ENCODE measurements at regions not wholly inside any gene's neighbourhood (a gene's known extent, or its start where the extent isn't known, plus 50 kb on each side); places are given as distances from the start of the nearest gene placed in this dataset.

DNA sequence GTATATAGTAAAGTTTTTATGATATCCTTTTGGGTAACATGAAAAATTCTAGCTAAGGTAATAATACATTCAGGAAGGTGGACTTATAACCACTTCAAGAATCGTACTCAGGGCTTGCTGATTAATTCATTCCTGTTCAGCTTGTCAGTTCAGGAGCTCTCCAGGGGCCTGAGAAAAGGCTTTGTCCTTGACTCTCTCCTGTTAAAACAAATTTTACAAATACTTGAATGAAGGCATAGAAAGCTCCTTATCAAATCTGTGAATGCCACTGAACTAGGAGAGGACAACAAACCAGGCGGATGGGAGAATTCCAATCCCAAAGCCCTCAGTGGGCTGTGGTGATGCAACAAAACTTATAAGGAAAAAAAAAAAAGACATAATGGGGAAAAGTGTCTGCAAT, 354.5 kb upstream of the ZMIZ1 start:
- no peaks in the 10 kb centered on the region for H3K9me3 Mint-ChIP-seq
- no peaks in the 10 kb centered on the region for H3K4me1 Mint-ChIP-seq (ENCODE audit: low read depth)
- H3K36me3 Mint-ChIP-seq (ENCODE audit: low read depth), result no peaks in the 10 kb centered on the region
- H3K4me3 Mint-ChIP-seq, result no peak overlapping the region
- peaks cover 2% of the 10 kb centered on the region for H3K27me3 Mint-ChIP-seq (ENCODE audit: low read depth)
- no peak for DNase-seq (ENCODE audit: low spot score)
- H3K27ac Mint-ChIP-seq, result no peak overlapping the region

DNA sequence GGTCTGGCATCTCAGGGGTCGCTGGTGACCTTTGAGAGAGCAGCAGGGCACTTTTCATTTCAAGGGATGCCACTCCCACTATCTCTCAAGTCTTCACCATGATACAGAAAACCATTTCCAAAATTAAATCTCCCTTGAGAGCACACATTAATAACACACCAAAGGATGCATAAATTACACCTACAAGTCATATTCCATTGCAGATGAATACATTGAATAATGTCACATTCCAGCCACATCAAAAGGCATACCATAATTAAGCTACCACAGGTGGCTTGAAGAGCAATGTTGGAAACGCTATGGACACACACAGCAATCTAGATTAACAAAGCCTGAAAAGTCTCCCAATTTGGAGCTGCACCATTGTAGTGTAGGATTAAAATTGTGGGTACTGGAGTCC, 353.3 kb upstream of the ZMIZ1 start:
- Mint-ChIP-seq H3K9me3 (no peaks in the 10 kb centered on the region), H3K36me3 (ENCODE audit: low read depth) (no peaks in the 10 kb centered on the region), H3K4me3 (no peak overlapping the region), H3K27ac (no peak overlapping the region), H3K27me3 (ENCODE audit: low read depth) (peaks cover 2% of the 10 kb centered on the region), H3K4me1 (ENCODE audit: low read depth) (no peaks in the 10 kb centered on the region)
- no peak for DNase-seq (ENCODE audit: low spot score)

DNA sequence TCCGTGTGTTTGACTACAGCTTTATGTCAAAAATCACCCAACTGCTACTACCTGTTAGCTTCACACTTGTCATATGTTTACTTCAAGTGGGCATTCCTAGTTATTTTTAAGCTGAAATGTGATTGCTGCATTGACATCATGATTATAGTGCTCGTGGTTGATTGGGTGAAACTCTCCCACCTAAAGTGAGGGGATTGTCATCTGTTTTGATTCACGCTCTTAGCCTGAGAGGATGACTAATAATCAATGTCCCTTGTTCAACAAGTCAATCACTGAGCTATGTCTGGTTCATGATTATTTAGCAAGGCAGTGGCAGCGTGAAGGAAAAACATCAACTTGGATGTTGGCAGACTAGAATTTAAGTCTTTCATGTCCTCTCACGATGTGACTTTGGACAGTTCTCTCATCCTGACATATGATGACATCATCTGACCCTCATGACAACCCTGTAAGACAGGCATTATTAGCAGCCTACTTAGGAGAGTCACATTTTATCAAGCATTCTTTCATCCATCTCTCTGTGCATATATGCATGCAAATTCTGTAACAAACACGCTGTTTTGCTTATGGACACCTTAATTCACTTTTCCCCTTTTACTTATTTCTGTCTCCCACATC, 352.6 kb upstream of the ZMIZ1 start:
- Mint-ChIP-seq H3K27ac (no peak overlapping the region), H3K36me3 (ENCODE audit: low read depth) (no peaks in the 10 kb centered on the region), H3K9me3 (no peaks in the 10 kb centered on the region), H3K27me3 (ENCODE audit: low read depth) (peaks cover 2% of the 10 kb centered on the region), H3K4me3 (no peak overlapping the region), H3K4me1 (ENCODE audit: low read depth) (no peaks in the 10 kb centered on the region)
- DNase-seq (ENCODE audit: low spot score), result no peak

DNA sequence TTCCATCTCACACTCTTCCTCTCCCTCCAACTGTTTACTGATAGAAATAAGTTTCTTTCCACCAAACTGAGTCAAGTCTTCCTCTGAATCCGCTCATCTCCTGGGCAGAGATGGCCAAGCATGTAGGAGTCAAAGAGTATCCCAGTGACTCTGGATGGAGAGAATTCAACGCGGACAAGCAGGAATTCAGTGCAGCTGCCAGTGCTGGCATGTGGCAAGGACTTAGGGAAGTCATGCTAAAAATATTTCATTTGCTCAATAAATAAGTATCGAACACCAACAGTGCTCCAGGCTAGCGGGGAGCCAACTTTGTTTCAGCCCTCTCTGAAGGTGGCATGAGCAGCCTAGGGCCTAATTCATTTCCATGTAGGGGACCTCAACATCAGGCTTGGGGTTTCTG, 351.6 kb upstream of the ZMIZ1 start:
- Mint-ChIP-seq H3K9me3 (no peaks in the 10 kb centered on the region), H3K27me3 (ENCODE audit: low read depth) (peaks cover 2% of the 10 kb centered on the region), H3K27ac (no peak overlapping the region), H3K36me3 (ENCODE audit: low read depth) (no peaks in the 10 kb centered on the region), H3K4me3 (no peak overlapping the region), H3K4me1 (ENCODE audit: low read depth) (no peaks in the 10 kb centered on the region)
- no peak for DNase-seq (ENCODE audit: low spot score)

DNA sequence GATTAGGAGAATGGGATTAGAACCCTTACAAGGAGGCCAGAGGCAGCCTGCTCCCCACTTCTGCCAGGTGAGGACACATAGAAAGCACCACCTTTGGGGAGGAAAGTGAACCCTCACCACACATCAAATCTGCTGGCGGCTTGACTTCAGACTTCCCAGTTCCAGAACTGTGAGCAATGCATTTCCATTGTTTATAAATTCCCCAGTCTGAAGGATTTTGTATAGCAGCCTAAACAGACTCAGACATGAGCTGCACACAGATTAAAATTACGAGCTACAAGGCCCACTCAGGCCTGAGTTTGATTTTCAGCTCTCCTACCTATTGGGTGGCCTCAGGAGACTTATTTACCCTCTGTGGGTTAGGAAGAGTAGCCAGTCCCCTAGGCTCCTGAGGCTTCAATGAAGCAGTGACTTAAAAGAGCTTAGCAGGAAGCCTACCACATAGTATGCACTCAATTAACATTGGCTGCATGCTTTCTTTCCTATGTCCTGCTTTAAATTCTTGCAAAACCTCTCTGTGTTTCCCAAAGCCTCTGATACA, 350.7 kb upstream of the ZMIZ1 start:
- Mint-ChIP-seq H3K27ac (no peak overlapping the region), H3K4me3 (no peak overlapping the region), H3K27me3 (ENCODE audit: low read depth) (peaks cover 2% of the 10 kb centered on the region), H3K36me3 (ENCODE audit: low read depth) (no peaks in the 10 kb centered on the region), H3K9me3 (no peaks in the 10 kb centered on the region), H3K4me1 (ENCODE audit: low read depth) (no peaks in the 10 kb centered on the region)
- DNase-seq (ENCODE audit: low spot score), result no peak

DNA sequence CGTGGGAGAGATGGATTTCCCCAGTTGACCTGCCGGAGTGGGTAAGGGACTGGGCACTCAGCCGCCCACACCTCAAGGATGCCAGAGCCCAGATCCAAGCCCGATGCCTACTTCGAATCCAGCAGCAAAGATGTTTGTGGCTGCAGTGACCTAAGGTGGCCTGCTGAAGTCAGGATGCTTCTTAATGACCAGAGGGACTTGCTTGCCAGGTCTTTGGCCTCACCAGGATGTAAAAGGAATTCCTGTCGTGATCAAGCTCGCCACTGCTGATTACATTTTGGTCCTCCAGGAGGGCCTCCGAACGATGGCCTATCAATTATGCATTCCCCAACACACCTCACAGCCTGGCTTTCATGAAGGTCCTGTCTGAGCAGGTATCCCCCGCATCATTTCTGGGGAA, 349.5 kb upstream of the ZMIZ1 start:
- Mint-ChIP-seq H3K4me3 (no peak overlapping the region), H3K36me3 (ENCODE audit: low read depth) (no peaks in the 10 kb centered on the region), H3K4me1 (ENCODE audit: low read depth) (no peaks in the 10 kb centered on the region), H3K27me3 (ENCODE audit: low read depth) (peaks cover 5% of the 10 kb centered on the region), H3K9me3 (no peaks in the 10 kb centered on the region), H3K27ac (no peak overlapping the region)
- DNase-seq (ENCODE audit: low spot score), result no peak

DNA sequence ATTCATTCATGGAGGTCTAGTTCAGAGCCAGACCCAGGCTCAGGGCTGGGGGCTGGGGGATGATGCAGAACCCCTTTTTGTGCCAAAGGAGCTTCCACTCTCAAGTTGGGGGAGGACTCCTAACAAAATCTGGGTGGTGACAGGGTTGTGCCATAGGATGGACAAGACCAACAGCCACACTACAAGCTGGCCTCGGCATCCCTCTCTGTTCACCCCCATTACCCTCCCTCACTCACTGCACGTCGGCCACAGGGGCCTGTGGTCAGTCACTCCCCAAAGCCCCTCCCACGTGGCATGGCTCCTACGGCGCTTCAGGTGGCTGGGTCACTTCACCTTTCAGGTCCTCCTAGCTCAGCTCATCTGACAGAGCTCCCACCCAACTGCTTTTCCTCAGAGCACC, 348.7 kb upstream of the ZMIZ1 start:
- Mint-ChIP-seq H3K27ac (no peak overlapping the region), H3K9me3 (no peaks in the 10 kb centered on the region), H3K4me1 (ENCODE audit: low read depth) (no peaks in the 10 kb centered on the region), H3K4me3 (no peak overlapping the region), H3K27me3 (ENCODE audit: low read depth) (peaks cover 8% of the 10 kb centered on the region), H3K36me3 (ENCODE audit: low read depth) (no peaks in the 10 kb centered on the region)
- no peak for DNase-seq (ENCODE audit: low spot score)

DNA sequence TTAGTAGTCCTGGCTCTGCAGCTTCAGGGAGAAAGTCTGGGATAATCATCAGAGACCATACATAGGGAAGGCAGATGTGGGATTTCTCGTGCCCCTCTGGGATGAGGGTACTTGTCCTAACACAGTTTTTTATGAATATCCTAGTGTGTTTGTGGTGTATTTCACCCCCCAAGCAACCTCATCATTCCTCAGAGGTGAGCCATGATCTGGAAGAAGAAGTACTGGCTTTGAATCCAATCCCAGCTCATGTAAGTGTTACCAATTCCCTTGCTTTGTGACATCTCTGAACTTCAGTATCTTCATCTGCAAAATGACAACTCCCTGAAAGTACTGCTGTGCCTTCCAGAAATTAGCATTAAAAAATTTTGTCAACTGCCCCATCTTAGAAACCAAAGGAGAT, 347.5 kb upstream of the ZMIZ1 start:
- H3K27ac Mint-ChIP-seq, result no peak overlapping the region
- no peak overlapping the region for H3K4me3 Mint-ChIP-seq
- DNase-seq (ENCODE audit: low spot score), result no peak
- H3K4me1 Mint-ChIP-seq (ENCODE audit: low read depth), result no peaks in the 10 kb centered on the region
- no peaks in the 10 kb centered on the region for H3K36me3 Mint-ChIP-seq (ENCODE audit: low read depth)
- peaks cover 8% of the 10 kb centered on the region for H3K27me3 Mint-ChIP-seq (ENCODE audit: low read depth)
- no peaks in the 10 kb centered on the region for H3K9me3 Mint-ChIP-seq

DNA sequence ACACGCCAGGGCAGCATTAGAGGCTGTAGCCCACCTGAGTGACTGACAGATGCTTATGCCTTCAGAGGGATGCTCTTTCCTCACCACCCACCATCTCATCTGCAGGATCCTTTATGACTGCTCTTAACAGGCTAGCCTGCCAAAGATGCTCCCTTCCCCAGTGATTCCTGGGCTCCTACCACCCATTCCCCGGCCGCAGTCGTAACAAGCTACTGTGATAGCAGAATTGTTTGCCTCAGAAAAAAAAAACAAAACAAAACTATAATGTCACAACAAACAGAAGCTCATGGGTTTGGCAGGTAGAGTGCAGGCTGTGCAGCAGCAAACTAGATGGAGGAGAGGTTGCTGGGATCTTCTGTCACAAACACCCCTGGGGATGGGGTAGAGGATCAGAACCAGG, 343.9 kb upstream of the ZMIZ1 start:
- no peaks in the 10 kb centered on the region for H3K9me3 Mint-ChIP-seq
- H3K4me1 Mint-ChIP-seq (ENCODE audit: low read depth), result no peaks in the 10 kb centered on the region
- H3K36me3 Mint-ChIP-seq (ENCODE audit: low read depth), result no peaks in the 10 kb centered on the region
- no peak for DNase-seq (ENCODE audit: low spot score)
- H3K27ac Mint-ChIP-seq, result no peak overlapping the region
- no peak overlapping the region for H3K4me3 Mint-ChIP-seq
- peaks cover 16% of the 10 kb centered on the region for H3K27me3 Mint-ChIP-seq (ENCODE audit: low read depth)

DNA sequence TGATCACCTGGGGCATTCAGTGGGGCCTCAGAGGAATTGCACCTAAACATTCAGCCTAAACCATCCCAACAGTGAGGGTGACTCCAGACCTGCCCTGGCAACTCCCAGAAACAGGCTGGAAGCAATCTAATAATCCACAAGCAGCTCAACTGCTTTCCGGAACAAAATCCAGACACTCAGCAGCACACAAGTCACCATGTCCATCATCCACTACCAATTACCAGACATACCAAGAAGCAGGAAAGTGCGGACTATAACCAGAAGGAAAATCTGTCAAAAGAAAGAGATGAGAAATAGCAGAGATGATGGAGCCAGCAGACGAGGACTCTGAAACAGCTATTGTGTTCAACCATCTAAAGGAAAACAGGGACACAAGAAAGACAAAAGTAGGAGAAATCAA, 342.6 kb upstream of the ZMIZ1 start:
- no peak for DNase-seq (ENCODE audit: low spot score)
- peaks cover 16% of the 10 kb centered on the region for H3K27me3 Mint-ChIP-seq (ENCODE audit: low read depth)
- no peaks in the 10 kb centered on the region for H3K4me1 Mint-ChIP-seq (ENCODE audit: low read depth)
- no peaks in the 10 kb centered on the region for H3K36me3 Mint-ChIP-seq (ENCODE audit: low read depth)
- H3K27ac Mint-ChIP-seq, result no peak overlapping the region
- no peak overlapping the region for H3K4me3 Mint-ChIP-seq
- no peaks in the 10 kb centered on the region for H3K9me3 Mint-ChIP-seq

DNA sequence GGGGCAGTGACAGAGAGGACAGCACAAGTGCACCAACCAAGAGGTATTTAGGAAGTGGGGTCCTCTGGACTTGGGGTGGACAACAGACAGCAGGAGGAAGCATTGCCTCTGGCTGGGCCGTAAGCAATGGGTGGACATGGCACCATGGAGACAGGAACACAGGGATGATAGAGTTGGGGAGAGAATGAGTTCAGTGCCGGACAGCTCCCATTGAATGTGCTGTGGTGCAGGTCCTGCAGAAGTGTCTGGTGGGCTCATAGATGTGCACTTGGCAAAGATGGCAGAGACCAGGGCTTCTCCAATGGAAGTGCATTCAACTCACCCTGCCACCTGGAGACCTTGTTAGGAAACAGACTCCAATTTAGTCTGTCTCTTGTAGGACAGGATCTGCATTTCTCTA, 341.5 kb upstream of the ZMIZ1 start:
- Mint-ChIP-seq H3K9me3 (no peaks in the 10 kb centered on the region), H3K36me3 (ENCODE audit: low read depth) (no peaks in the 10 kb centered on the region), H3K27me3 (ENCODE audit: low read depth) (peaks cover 16% of the 10 kb centered on the region), H3K4me3 (no peak overlapping the region), H3K4me1 (ENCODE audit: low read depth) (no peaks in the 10 kb centered on the region), H3K27ac (no peak overlapping the region)
- DNase-seq (ENCODE audit: low spot score), result no peak

DNA sequence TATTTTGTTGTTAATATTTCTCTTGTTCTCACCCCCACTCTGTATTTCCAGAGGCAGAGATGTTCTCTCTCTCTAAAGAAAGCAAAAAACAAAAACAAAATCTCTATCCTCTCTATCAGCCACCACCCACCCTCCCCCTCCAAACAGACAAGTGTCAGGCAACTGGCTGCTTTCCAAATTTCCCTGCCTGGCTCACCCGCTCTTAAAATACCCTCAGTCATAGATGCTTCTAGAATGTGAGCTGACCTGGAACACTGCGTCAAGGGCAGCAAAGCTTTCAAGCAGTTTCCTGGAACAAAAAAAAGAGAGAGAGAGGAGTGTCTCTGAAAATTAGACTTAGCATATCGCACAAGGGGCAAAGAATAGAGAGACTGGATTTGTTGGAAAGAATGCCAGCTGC, 341.0 kb upstream of the ZMIZ1 start:
- H3K9me3 Mint-ChIP-seq, result no peaks in the 10 kb centered on the region
- DNase-seq (ENCODE audit: low spot score), result no peak
- no peak overlapping the region for H3K27ac Mint-ChIP-seq
- H3K27me3 Mint-ChIP-seq (ENCODE audit: low read depth), result peaks cover 16% of the 10 kb centered on the region
- H3K36me3 Mint-ChIP-seq (ENCODE audit: low read depth), result no peaks in the 10 kb centered on the region
- H3K4me1 Mint-ChIP-seq (ENCODE audit: low read depth), result no peaks in the 10 kb centered on the region
- no peak overlapping the region for H3K4me3 Mint-ChIP-seq

DNA sequence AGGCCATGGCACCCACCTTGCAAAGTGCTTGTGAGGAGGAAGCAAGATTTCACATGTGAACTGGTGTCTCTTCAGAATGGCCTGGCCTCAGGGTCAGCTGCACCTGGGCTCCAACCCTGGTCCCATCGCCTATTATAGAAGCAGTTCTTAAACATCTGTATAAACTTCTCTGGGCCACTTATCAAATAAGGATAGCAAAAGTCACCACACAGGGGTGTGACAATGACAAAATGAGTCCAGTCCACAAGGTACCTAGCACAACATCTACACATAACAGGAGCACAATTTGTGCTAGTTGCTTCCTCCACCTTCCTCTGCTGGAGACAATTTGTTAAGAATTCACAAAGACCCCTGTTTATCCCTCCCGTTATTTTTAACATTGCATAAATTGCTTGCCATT, 340.6 kb upstream of the ZMIZ1 start:
- Mint-ChIP-seq H3K27ac (no peak overlapping the region), H3K4me3 (no peak overlapping the region), H3K4me1 (ENCODE audit: low read depth) (no peaks in the 10 kb centered on the region), H3K9me3 (no peaks in the 10 kb centered on the region), H3K27me3 (ENCODE audit: low read depth) (peaks cover 16% of the 10 kb centered on the region), H3K36me3 (ENCODE audit: low read depth) (no peaks in the 10 kb centered on the region)
- no peak for DNase-seq (ENCODE audit: low spot score)

DNA sequence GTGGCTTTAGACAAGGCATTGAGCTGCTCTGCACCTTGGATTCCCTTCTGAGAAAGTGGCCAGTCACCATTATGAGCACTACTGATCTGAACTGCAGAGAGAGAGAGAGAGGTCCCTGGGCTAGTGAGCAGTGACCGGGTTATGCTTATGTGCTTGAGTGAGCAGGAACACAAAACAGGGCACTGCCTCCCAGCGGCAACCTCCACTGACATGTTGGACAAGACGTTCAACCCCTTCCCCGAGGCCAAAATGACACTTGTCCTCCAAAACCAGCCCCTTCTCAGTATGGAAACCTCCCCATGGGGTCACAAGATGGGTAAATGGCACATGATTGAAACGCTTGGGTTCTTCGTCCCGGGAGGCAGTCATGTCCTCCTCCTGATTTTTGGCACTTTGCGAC, 339.4 kb upstream of the ZMIZ1 start:
- Mint-ChIP-seq H3K36me3 (ENCODE audit: low read depth) (no peaks in the 10 kb centered on the region), H3K9me3 (no peaks in the 10 kb centered on the region), H3K27ac (no peak overlapping the region), H3K4me1 (ENCODE audit: low read depth) (no peaks in the 10 kb centered on the region), H3K4me3 (no peak overlapping the region), H3K27me3 (ENCODE audit: low read depth) (peaks cover 11% of the 10 kb centered on the region)
- no peak for DNase-seq (ENCODE audit: low spot score)

DNA sequence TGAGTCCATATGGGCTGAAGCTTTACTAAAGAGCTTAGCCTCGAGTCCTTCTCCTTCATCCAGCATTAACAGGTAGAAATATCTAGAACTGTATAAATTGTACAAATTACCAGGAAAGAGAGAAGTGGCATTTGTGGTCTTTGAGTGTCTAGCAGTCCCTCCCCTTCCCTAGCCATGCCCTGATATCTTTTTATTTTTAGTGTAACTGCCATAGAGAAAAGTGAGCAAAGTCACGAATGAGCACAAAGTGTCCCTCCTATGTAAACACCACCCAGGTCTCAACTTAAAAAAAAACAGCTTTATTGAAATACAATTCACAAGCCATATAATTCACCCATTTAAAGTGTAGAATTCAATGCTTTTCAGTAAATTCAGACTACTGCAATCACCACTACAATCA, 339.0 kb upstream of the ZMIZ1 start:
- no peak overlapping the region for H3K4me3 Mint-ChIP-seq
- peaks cover 10% of the 10 kb centered on the region for H3K27me3 Mint-ChIP-seq (ENCODE audit: low read depth)
- H3K9me3 Mint-ChIP-seq, result no peaks in the 10 kb centered on the region
- H3K4me1 Mint-ChIP-seq (ENCODE audit: low read depth), result no peaks in the 10 kb centered on the region
- H3K36me3 Mint-ChIP-seq (ENCODE audit: low read depth), result no peaks in the 10 kb centered on the region
- DNase-seq (ENCODE audit: low spot score), result no peak
- H3K27ac Mint-ChIP-seq, result no peak overlapping the region

Data from T-helper 2 cell treated with Interferon-gamma antibody and Interleukin-4, amounts not matched to agents 5 μg/mL and 100 μg/mL, for 36 hours (primary cell).